ENCODE measurements at regions not wholly inside any gene's neighbourhood (a gene's known extent, or its start where the extent isn't known, plus 50 kb on each side); places are given as distances from the start of the nearest gene placed in this dataset.

GRCh38 chr1:73654714-73655113 lies 543.3 kb downstream of the LRRIQ3 start:
- no peak for TF ChIP-seq CTCF (IDR thresholded peaks at IDR 0.05; ENCODE audit: low read depth, low read length, missing control alignments)
- DNase-seq = no peak
- Histone ChIP-seq H3K27ac (no peak overlapping the region), H3K36me3 (replicated peaks) (no peaks in the 10 kb centered on the region), H3K4me3 (ENCODE audit: low read depth, low read length) (no peak overlapping the region), H3K27me3 (replicated peaks) (no peaks in the 10 kb centered on the region)
- in situ Hi-C loops (cut with HindIII; ENCODE audit: low pct_ligation_motif_present, low sequenced_read_pairs) = no loop called here

- Histone ChIP-seq H3K27me3 (replicated peaks) (no peaks in the 10 kb centered on the region), H3K27ac (no peak overlapping the region), H3K4me3 (ENCODE audit: low read depth, low read length) (no peak overlapping the region), H3K36me3 (replicated peaks) (no peaks in the 10 kb centered on the region)
- DNase-seq = no peak
- in situ Hi-C loops (cut with HindIII; ENCODE audit: low pct_ligation_motif_present, low sequenced_read_pairs) = no loop called here
- no peak for TF ChIP-seq CTCF (IDR thresholded peaks at IDR 0.05; ENCODE audit: low read depth, low read length, missing control alignments)
Measured at GRCh38 chr1:73644198-73644597, 553.8 kb downstream of the LRRIQ3 start.

GRCh38 chr1:73639494-73639893 lies 558.5 kb downstream of the LRRIQ3 start:
- no peak for TF ChIP-seq CTCF (IDR thresholded peaks at IDR 0.05; ENCODE audit: low read depth, low read length, missing control alignments)
- Histone ChIP-seq H3K4me3 (ENCODE audit: low read depth, low read length) (no peak overlapping the region), H3K27ac (no peak overlapping the region), H3K27me3 (replicated peaks) (no peaks in the 10 kb centered on the region), H3K36me3 (replicated peaks) (no peaks in the 10 kb centered on the region)
- in situ Hi-C loops (cut with HindIII; ENCODE audit: low pct_ligation_motif_present, low sequenced_read_pairs) = no loop called here
- no peak for DNase-seq

GRCh38 chr1:73637264-73637663 lies 560.7 kb downstream of the LRRIQ3 start:
- Histone ChIP-seq H3K27ac (no peak overlapping the region), H3K27me3 (replicated peaks) (no peaks in the 10 kb centered on the region), H3K36me3 (replicated peaks) (no peaks in the 10 kb centered on the region), H3K4me3 (ENCODE audit: low read depth, low read length) (no peak overlapping the region)
- in situ Hi-C loops (cut with HindIII; ENCODE audit: low pct_ligation_motif_present, low sequenced_read_pairs) = no loop called here
- TF ChIP-seq CTCF (IDR thresholded peaks at IDR 0.05; ENCODE audit: low read depth, low read length, missing control alignments) = no peak
- no peak for DNase-seq

- DNase-seq = no peak
- H3K27ac ChIP-seq = no peak overlapping the region
- H3K4me3 ChIP-seq (ENCODE audit: low read depth, low read length) = no peak overlapping the region
Measured at GRCh38 chr1:73635021-73635420, 563.0 kb downstream of the LRRIQ3 start.

More at GRCh38 chr1:73635021-73635420, 563.0 kb downstream of the LRRIQ3 start:
- TF ChIP-seq CTCF (IDR thresholded peaks at IDR 0.05; ENCODE audit: low read depth, low read length, missing control alignments) = no peak
- Histone ChIP-seq H3K36me3 (replicated peaks) (no peaks in the 10 kb centered on the region), H3K27me3 (replicated peaks) (no peaks in the 10 kb centered on the region)
- in situ Hi-C loops (cut with HindIII; ENCODE audit: low pct_ligation_motif_present, low sequenced_read_pairs) = no loop called here
